GM19328 (cell line): ENCODE measurements at regions not wholly inside any gene's neighbourhood (a gene's known extent, or its start where the extent isn't known, plus 50 kb on each side); places are given as distances from the start of the nearest gene placed in this dataset.
"Not testable (repeated sequence)": the region's sequence is repeated elsewhere in the genome, so short reads cannot be mapped to it uniquely, and the experiment has no call there.

Experiments used
- ATAC-seq: cut with Tn5 transposase; IDR thresholded peaks from one replicate; pipeline ENCODE4 v1.9.1; 2021; ENCODE audit warnings: mild to moderate bottlenecking, moderate library complexity; ENCODE audit not compliant: unreplicated experiment

GRCh38 chr4:175273995-175274753 is 356.0 kb downstream of the ADAM29 start:
- no peak for ATAC-seq

GRCh38 chr4:175277816-175278215 is 359.7 kb downstream of the ADAM29 start:
- no peak for ATAC-seq

GRCh38 chr4:175280153-175280552 is 362.0 kb downstream of the ADAM29 start:
- ATAC-seq = no peak

DNA sequence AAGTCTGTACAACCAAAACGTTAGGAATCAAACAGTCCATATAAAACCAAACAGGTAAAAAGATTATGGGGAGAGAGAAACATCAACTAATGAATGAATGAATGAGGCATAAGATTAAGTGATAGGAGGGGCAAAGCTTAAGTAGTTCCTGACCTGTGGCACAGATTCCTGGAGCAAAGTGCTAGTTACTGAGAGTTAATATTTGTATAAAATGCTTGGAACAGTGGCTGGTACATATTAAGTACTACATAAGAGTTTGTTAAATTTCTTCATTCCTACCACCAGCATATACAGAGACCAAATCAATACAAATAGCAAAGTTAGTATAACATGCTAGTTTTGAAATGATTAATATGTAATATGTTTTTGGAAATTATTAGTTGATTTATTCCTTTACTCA is 363.7 kb downstream of the ADAM29 start:
- ATAC-seq = no peak

DNA sequence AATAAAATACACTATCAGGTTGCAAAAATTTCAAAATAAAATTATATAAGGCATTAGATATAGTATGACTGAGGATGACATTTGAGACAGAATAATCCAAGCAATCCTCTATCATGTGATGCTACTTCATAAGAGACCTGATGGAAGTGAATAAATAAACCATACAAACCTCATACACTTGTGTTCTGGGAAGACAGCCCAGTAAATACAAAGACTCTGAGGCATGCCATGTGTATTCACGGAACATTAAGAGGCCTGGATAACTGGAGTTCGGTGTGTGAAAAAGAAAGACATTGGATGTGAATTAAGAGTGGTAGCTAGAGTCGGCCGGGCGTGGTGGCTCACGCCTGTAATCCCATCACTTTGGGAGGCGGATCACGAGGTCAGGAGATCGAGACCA is 364.2 kb downstream of the ADAM29 start:
- no peak for ATAC-seq

DNA sequence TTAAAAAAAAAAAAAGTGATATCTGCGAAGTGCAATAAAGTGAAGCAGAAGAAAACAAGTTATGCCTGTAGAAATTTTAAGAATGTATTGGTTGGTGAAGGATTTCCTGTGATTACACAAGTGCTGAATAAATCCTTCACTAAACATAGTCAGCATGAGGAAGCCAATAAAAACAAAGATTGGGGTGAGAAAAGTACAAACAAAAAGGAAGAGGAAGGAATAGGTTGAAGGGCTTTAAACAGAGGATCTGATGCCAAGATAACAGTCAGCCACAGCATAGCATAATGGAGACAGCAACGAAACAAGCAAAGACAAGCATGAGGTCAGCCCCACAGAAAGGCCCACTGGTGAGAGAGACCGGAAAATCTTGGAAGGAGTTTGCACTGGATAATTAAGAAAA is 372.2 kb downstream of the ADAM29 start:
- ATAC-seq = no peak

GRCh38 chr4:175297965-175298565 is 379.9 kb downstream of the ADAM29 start:
- ATAC-seq = no peak

GRCh38 chr4:175306436-175306835 is 388.3 kb downstream of the ADAM29 start:
- ATAC-seq = no peak

- no peak for ATAC-seq
Measured at GRCh38 chr4:175307326-175307725, 389.2 kb downstream of the ADAM29 start.

GRCh38 chr4:175308236-175308635 is 390.1 kb downstream of the ADAM29 start:
- no peak for ATAC-seq

DNA sequence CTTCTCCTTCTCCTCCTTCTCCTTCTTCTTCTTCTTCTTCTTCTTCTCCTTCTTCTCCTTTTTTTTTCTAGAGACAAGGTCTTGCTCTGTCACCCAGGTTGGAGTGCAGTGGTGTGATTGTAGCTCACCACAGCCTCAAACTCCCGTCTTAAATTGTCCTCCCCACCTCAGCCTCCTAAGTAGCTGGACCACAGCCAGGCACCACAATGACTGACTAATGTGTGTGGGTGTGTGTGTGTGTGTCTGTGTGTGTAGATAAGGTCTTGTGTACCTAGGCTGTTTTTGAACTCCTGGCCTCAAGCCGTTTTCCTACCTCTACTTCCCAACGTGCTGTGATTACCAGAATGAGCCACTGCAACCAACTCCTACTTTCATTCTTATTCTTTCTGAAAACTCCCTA is 390.9 kb downstream of the ADAM29 start:
- no peak for ATAC-seq

GRCh38 chr4:175325230-175325629 is 407.1 kb downstream of the ADAM29 start:
- no peak for ATAC-seq

DNA sequence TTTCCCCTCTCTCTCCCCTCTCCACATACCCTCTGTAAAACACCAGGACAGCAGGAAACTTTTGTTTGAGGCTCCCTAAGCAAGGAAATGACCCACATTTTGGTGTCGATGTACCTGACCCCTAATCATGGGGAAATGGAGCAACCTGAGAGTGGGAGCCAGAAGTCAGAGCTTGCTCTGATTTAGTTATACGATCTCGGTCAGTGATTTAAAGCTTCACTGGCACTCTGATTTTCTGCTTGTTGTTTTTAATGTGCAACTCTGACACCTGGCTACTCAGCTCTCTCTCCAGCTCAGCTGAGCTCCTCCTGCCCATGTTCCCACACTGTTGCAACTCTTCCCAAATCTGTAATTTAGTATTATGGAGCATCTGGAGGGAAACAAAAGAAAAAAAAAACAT is 408.6 kb downstream of the ADAM29 start:
- ATAC-seq = no peak

- no peak for ATAC-seq
Measured at GRCh38 chr4:175330236-175330635, 412.1 kb downstream of the ADAM29 start.

GRCh38 chr4:175330652-175331051 is 412.5 kb downstream of the ADAM29 start:
- ATAC-seq = no peak

DNA sequence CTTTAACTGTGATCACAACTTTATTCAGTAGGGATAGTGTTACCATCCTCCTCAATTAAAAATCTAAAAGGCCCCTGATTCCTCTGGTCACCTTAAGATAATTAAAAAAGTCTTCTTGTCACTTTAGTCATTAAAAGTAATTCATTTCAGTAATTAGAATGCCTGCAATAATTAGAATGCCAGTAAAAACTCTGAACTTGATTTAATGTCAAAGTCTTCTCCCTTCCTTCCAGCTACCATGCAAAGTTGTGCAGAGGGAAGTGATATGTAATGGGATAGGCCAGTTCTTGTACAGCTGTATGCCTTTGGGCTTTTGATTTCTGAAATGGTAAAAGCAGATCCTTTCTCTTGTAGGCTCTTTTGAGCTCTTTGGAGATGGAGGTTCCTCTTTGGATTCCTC is 417.2 kb downstream of the ADAM29 start:
- ATAC-seq = no peak

DNA sequence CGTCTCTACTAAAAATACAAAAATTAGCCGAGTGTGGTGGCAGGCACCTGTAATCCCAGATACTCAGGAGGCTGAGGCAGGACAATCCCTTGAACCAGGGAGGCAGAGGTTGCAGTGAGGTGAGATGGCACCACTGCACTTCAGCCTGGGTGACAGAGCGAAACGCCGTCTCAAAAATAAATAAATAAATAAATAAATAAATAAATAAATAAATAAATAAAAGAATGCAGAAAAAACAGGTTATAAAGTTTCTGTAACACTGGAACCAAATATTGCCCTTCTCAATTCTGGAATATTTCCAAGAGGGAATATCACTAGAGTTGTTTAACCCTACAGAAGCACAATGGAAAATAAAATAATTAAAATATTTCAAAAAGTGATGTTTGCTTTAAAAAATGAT is 418.4 kb downstream of the ADAM29 start:
- not testable (repeated sequence) for ATAC-seq

GRCh38 chr4:175339100-175339707 is 421.0 kb downstream of the ADAM29 start:
- no peak for ATAC-seq

- ATAC-seq = no peak
Measured at GRCh38 chr4:175341203-175341755, 423.1 kb downstream of the ADAM29 start.

GRCh38 chr4:175346376-175346775 is 428.2 kb downstream of the ADAM29 start:
- no peak for ATAC-seq

- no peak for ATAC-seq
Measured at GRCh38 chr4:175350246-175350645, 432.1 kb downstream of the ADAM29 start.

DNA sequence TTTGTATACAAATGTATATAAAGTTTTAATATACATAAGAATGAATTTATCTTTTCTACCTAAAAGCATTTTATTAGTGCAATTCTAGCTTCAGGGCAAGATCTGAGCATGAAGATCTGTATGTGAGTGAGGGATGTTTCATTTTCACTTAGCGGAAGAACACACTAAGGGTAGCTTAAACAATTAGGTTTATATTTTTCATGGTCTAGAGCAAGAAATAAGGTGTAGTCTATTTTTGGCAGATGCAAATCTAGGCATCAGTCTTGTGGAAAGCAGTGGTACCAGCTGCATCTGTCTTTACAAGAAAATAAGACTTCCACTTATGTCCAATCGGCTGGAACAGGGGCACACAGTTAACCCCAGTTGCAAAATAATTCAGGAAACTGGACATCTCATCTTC is 433.3 kb downstream of the ADAM29 start:
- no peak for ATAC-seq
